Smooth muscle cell (in vitro differentiated cells): ENCODE measurements at regions not wholly inside any gene's neighbourhood (a gene's known extent, or its start where the extent isn't known, plus 50 kb on each side); places are given as distances from the start of the nearest gene placed in this dataset.

Experiments
- DNase-seq: peaks from one replicate; lab custom pipeline; 2025; ENCODE audit not compliant: unreplicated experiment; lab: John Stamatoyannopoulos, UW
- H2AFZ ChIP-seq: fragments of 200-600 bp; sonication (generic); 2 replicates; pipeline ENCODE4 v1.6.0; 2016; ENCODE audit warnings: antibody characterized with exemption, low read depth, mild to moderate bottlenecking
- H3F3A ChIP-seq: fragments of 200-600 bp; sonication (generic); 2 replicates; pipeline ENCODE4 v1.6.0; 2017; ENCODE audit warnings: antibody characterized with exemption, low read depth
- H3K27ac ChIP-seq: fragments of 200-600 bp; sonication (generic); 2 replicates; pipeline ENCODE4 v1.5.1; 2016; ENCODE audit warnings: low read depth, mild to moderate bottlenecking
- H3K27me3 ChIP-seq: fragments of 200-600 bp; sonication (generic); 2 replicates; pipeline ENCODE4 v1.6.1; 2016; ENCODE audit warnings: low read depth, mild to moderate bottlenecking
- H3K36me3 ChIP-seq: fragments of 200-600 bp; sonication (generic); 2 replicates; pipeline ENCODE4 v1.5.1; 2016; ENCODE audit warnings: low read depth
- H3K4me1 ChIP-seq: fragments of 200-600 bp; sonication (generic); 2 replicates; pipeline ENCODE4 v1.5.1; 2016; ENCODE audit warnings: low read depth
- H3K4me2 ChIP-seq: fragments of 200-600 bp; sonication (generic); 2 replicates; pipeline ENCODE4 v1.6.0; 2016; ENCODE audit warnings: mild to moderate bottlenecking
- H3K4me3 ChIP-seq: fragments of 200-600 bp; sonication (generic); 2 replicates; pipeline ENCODE4 v1.5.1; 2016; ENCODE audit warnings: mild to moderate bottlenecking
- H3K79me2 ChIP-seq: fragments of 200-600 bp; sonication (generic); 2 replicates; pipeline ENCODE4 v1.6.0; 2016; ENCODE audit warnings: low read depth, mild to moderate bottlenecking
- H3K9ac ChIP-seq: fragments of 200-600 bp; sonication (generic); 2 replicates; pipeline ENCODE4 v1.6.0; 2016; ENCODE audit warnings: low read depth
- H3K9me3 ChIP-seq: fragments of 200-600 bp; sonication (generic); replicated peaks from 2 replicates; pipeline ENCODE4 v1.5.1; 2016; ENCODE audit warnings: low read depth
- H4K20me1 ChIP-seq: fragments of 200-600 bp; sonication (generic); 2 replicates; pipeline ENCODE4 v1.6.0; 2016; ENCODE audit warnings: low read depth
- CTCF ChIP-seq: fragments of 200-600 bp; sonication (generic); IDR thresholded peaks from 2 replicates; pipeline ENCODE4 v1.5.1; 2017; ENCODE audit warnings: borderline replicate concordance, mild to moderate bottlenecking, antibody characterized with exemption; ENCODE audit not compliant: insufficient read depth, poor library complexity, severe bottlenecking
- WGBS: methylation state at CpG from one replicate; pipeline ENCODE4 v1.1.7; 2016; ENCODE audit warnings: low lambda C conversion rate; 5-methylcytosine and 5-hydroxymethylcytosine counted together

GRCh38 chr2:224135881-224136280 lies 96.8 kb upstream of the SERPINE2 start:
- no peaks in the 10 kb centered on the region for H3K36me3 ChIP-seq
- no peak overlapping the region for H3K4me3 ChIP-seq
- no peaks in the 10 kb centered on the region for H4K20me1 ChIP-seq
- H3K4me1 ChIP-seq = no peaks in the 10 kb centered on the region
- H3K27me3 ChIP-seq = no peaks in the 10 kb centered on the region
- WGBS = 93% methylated on average over 5 of the region's 5 CpGs
- no peak for DNase-seq
- no peaks in the 10 kb centered on the region for H3F3A ChIP-seq
- no peak overlapping the region for H2AFZ ChIP-seq
- no peak overlapping the region for H3K27ac ChIP-seq
- no peaks in the 10 kb centered on the region for H3K9me3 ChIP-seq
- no peak overlapping the region for H3K4me2 ChIP-seq
- H3K79me2 ChIP-seq = no peaks in the 10 kb centered on the region
- no peak for TF ChIP-seq CTCF
- H3K9ac ChIP-seq = no peak overlapping the region

DNA sequence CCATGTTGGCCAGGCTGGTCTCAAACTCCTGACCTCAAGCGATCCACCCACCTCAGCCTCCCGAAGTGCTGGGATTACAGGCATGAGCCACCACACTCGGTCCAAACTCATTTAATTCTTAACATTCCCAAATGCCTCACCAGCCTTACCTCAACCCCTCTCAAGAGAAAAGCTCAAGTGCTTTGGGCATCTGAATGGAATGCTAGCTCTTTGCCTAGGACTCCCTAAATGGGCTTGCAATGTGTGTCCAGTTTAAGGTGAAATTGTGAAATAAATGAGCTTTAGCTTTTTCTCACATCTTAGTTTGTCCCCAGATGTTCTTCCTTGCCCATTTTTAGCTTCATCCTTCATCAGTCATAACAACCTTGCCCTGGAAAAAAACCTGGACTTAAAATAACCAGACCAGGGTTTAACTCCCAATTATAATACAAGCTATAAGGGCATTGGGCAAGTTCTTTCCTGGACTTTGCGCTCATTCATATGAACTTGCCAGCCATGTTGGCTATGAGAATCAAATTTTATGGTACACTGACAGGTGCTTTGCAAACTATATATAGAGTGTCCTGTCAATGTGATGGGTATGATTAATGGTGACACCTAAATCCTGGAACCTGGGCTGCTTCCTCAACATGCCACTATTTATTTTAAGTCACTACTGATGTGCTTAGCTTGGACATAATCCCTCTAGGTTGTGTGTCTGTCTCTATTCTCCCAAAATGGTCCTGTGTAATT lies 95.1 kb upstream of the SERPINE2 start:
- WGBS = 82% methylated on average over 4 of the region's 4 CpGs
- no peaks in the 10 kb centered on the region for H4K20me1 ChIP-seq

DNA sequence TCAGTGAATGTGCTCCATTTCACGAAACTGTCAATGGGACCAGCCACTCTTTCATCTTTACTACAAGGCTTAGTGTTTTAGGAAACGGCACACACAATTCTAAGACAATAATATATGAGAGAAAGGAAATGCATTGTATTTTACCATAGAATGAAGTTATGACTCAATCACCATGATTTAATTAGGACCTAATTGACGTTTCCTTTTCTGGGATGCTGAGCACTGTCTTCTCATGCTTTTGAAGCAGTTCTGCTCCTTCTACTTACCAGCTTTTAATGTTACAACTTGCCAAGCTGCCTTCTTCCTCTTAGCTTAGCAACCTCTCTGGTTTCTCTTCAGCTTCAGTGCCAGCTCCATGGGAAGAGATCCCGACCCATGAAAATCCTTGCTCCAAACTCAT lies 94.3 kb upstream of the SERPINE2 start:
- Histone ChIP-seq H3K4me2 (no peak overlapping the region), H3K27ac (no peak overlapping the region), H3F3A (peaks cover 8% of the 10 kb centered on the region), H3K4me1 (no peaks in the 10 kb centered on the region), H3K36me3 (no peaks in the 10 kb centered on the region), H3K4me3 (no peak overlapping the region), H3K79me2 (no peaks in the 10 kb centered on the region), H3K27me3 (no peaks in the 10 kb centered on the region), H4K20me1 (no peaks in the 10 kb centered on the region), H2AFZ (no peak overlapping the region), H3K9me3 (no peaks in the 10 kb centered on the region), H3K9ac (no peak overlapping the region)
- WGBS = 92% methylated on average over 4 of the region's 4 CpGs
- DNase-seq = no peak
- TF ChIP-seq CTCF = no peak

More for the DNA sequence above, 95.1 kb upstream of the SERPINE2 start:
- H3K9ac ChIP-seq = no peak overlapping the region
- no peaks in the 10 kb centered on the region for H3K36me3 ChIP-seq
- no peaks in the 10 kb centered on the region for H3K27me3 ChIP-seq
- no peaks in the 10 kb centered on the region for H3K9me3 ChIP-seq
- DNase-seq = no peak
- H3K4me1 ChIP-seq = no peaks in the 10 kb centered on the region
- H3F3A ChIP-seq = peaks cover under 1% of the 10 kb centered on the region
- no peak overlapping the region for H2AFZ ChIP-seq
- no peak for TF ChIP-seq CTCF
- H3K79me2 ChIP-seq = no peaks in the 10 kb centered on the region
- H3K4me2 ChIP-seq = no peak overlapping the region
- H3K4me3 ChIP-seq = no peak overlapping the region
- no peak overlapping the region for H3K27ac ChIP-seq
